ENCODE measurements at regions not wholly inside any gene's neighbourhood (a gene's known extent, or its start where the extent isn't known, plus 50 kb on each side); places are given as distances from the start of the nearest gene placed in this dataset.
A peak's percentile ranks its signal among the peaks of the same experiment; 100 is the strongest.
"Not testable (repeated sequence)": the region's sequence is repeated elsewhere in the genome, so short reads cannot be mapped to it uniquely, and the experiment has no call there.

DNA sequence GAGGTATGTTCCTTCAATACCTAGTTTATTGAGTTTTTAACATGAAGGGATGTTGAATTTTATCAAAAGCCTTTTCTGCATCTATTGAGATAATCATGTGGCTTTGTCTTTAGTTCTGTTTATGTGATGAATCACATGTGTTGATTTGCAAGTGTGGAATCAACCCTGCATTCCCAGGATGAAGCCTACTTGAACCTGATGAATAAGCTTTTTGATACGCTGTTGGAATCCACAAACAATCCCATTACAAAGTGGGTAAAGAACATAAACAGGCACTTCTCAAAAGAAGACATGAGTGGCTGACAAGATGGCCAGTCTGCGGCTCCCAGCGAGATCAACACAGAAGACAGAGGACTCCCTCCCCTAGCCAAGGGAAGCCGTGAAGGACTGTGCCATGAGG, 156.0 kb downstream of the SPATA18 start:
- H3K23ac ChIP-seq (ENCODE audit: low read length in 2 of 2); DNase-seq; H4K8ac ChIP-seq (ENCODE audit: low read length); H3K9ac ChIP-seq (ENCODE audit: low read length); H2AK5ac ChIP-seq (ENCODE audit: low read length, severe bottlenecking); H2BK12ac ChIP-seq (ENCODE audit: low read length in 2 of 2); H3K36me3 ChIP-seq (ENCODE audit: control insufficient read depth in 1 of 2, insufficient read depth in 2 of 2, low read depth in 1 of 2, low read length in 2 of 2); H3K4me2 ChIP-seq (ENCODE audit: low read length, poor library complexity, severe bottlenecking); H3K79me1 ChIP-seq (replicated peaks; ENCODE audit: low read length, poor library complexity, severe bottlenecking); H3K4me1 ChIP-seq (ENCODE audit: control insufficient read depth, insufficient read depth, low read depth, low read length); H2BK5ac ChIP-seq (ENCODE audit: low read depth, low read length, poor library complexity, severe bottlenecking); H3K14ac ChIP-seq (ENCODE audit: low read length in 2 of 2); H3K9me3 ChIP-seq (ENCODE audit: control insufficient read depth, low read length); H2BK120ac ChIP-seq (ENCODE audit: low read depth, low read length); H4K91ac ChIP-seq (ENCODE audit: low read length); H3K4me3 ChIP-seq (ENCODE audit: insufficient read depth in 1 of 2, low read depth in 1 of 2, low read length in 2 of 2); H3K27ac ChIP-seq (ENCODE audit: low read length, poor library complexity, severe bottlenecking); H2AFZ ChIP-seq (ENCODE audit: low read depth, low read length); H3K4ac ChIP-seq (ENCODE audit: low read depth in 1 of 2, low read length in 2 of 2); H3K18ac ChIP-seq (ENCODE audit: low read depth in 1 of 2, low read length in 2 of 2); H2BK15ac ChIP-seq (ENCODE audit: low read depth, poor library complexity, severe bottlenecking); H3K27me3 ChIP-seq (ENCODE audit: control insufficient read depth in 1 of 2, insufficient read depth in 1 of 2, low read length in 2 of 2): not testable (repeated sequence)
- 84% methylated on average over 4 of the region's 4 CpGs for WGBS

DNA sequence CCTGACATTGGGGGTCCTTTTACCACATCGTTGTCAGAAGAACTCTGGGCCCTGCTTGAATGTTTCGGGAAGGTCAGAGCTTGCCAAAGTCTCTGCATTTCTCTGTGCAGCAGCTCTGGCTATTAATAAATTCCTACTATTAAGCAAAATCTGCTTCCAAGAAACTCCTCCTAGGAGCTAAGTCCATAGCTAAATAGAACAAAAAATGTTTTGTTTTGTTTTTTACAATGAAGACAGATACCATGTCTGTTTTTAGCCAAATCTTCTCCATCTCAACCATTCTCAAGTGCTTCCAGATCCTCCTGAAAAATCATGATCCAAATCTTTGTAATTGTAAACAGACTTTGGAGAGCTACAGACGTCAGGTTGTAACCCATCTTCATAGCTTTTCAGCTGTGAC, 161.6 kb downstream of the SPATA18 start:
- H3K27me3 ChIP-seq (ENCODE audit: control insufficient read depth in 1 of 2, insufficient read depth in 1 of 2, low read length in 2 of 2) = no peaks in the 10 kb centered on the region
- H4K91ac ChIP-seq (ENCODE audit: low read length) = no peak overlapping the region
- no peaks in the 10 kb centered on the region for H3K4me1 ChIP-seq (ENCODE audit: control insufficient read depth, insufficient read depth, low read depth, low read length)
- no peak overlapping the region for H4K8ac ChIP-seq (ENCODE audit: low read length)
- no peak overlapping the region for H2BK12ac ChIP-seq (ENCODE audit: low read length in 2 of 2)
- DNase-seq = no peak
- H3K27ac ChIP-seq (ENCODE audit: low read length, poor library complexity, severe bottlenecking) = no peak overlapping the region
- no peaks in the 10 kb centered on the region for H3K79me1 ChIP-seq (replicated peaks; ENCODE audit: low read length, poor library complexity, severe bottlenecking)
- H3K4me3 ChIP-seq (ENCODE audit: insufficient read depth in 1 of 2, low read depth in 1 of 2, low read length in 2 of 2) = no peak overlapping the region
- H2AK5ac ChIP-seq (ENCODE audit: low read length, severe bottlenecking) = no peak overlapping the region
- H2AFZ ChIP-seq (ENCODE audit: low read depth, low read length) = no peak overlapping the region
- no peak overlapping the region for H3K9ac ChIP-seq (ENCODE audit: low read length)
- H3K36me3 ChIP-seq (ENCODE audit: control insufficient read depth in 1 of 2, insufficient read depth in 2 of 2, low read depth in 1 of 2, low read length in 2 of 2) = no peaks in the 10 kb centered on the region
- H2BK5ac ChIP-seq (ENCODE audit: low read depth, low read length, poor library complexity, severe bottlenecking) = no peak overlapping the region
- no peak overlapping the region for H3K18ac ChIP-seq (ENCODE audit: low read depth in 1 of 2, low read length in 2 of 2)
- H3K9me3 ChIP-seq (ENCODE audit: control insufficient read depth, low read length) = no peaks in the 10 kb centered on the region
- WGBS = 84% methylated on average over 2 of the region's 3 CpGs
- no peak overlapping the region for H3K23ac ChIP-seq (ENCODE audit: low read length in 2 of 2)
- H2BK15ac ChIP-seq (ENCODE audit: low read depth, poor library complexity, severe bottlenecking) = no peak overlapping the region
- no peak overlapping the region for H2BK120ac ChIP-seq (ENCODE audit: low read depth, low read length)
- no peak overlapping the region for H3K14ac ChIP-seq (ENCODE audit: low read length in 2 of 2)
- H3K4ac ChIP-seq (ENCODE audit: low read depth in 1 of 2, low read length in 2 of 2) = no peak overlapping the region
- no peak overlapping the region for H3K4me2 ChIP-seq (ENCODE audit: low read length, poor library complexity, severe bottlenecking)

DNA sequence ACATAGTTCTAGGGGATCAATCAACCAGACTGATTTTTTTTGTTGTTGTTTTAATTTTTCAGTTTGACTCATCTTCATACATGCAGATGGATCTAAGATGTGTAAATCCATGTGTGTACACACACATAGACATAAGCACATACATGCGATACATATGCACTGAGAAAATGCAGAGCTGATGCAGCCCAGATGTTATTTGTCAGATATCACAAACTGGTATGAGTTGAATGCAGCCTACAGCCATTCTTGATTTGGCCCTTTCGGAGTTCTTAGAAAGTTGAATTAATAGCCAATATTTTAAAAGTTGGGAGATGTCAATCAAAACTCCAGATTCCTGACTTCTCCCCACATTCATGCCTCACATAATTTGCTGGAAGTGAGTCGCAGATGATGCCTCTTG, 180.4 kb downstream of the SPATA18 start:
- Histone ChIP-seq H4K91ac (ENCODE audit: low read length) (no peak overlapping the region), H2BK5ac (ENCODE audit: low read depth, low read length, poor library complexity, severe bottlenecking) (no peak overlapping the region), H3K23ac (ENCODE audit: low read length in 2 of 2) (no peak overlapping the region), H2BK12ac (ENCODE audit: low read length in 2 of 2) (no peak overlapping the region), H3K79me1 (replicated peaks; ENCODE audit: low read length, poor library complexity, severe bottlenecking) (no peaks in the 10 kb centered on the region), H3K4me3 (ENCODE audit: insufficient read depth in 1 of 2, low read depth in 1 of 2, low read length in 2 of 2) (no peak overlapping the region), H3K4ac (ENCODE audit: low read depth in 1 of 2, low read length in 2 of 2) (no peak overlapping the region), H3K4me1 (ENCODE audit: control insufficient read depth, insufficient read depth, low read depth, low read length) (no peaks in the 10 kb centered on the region), H3K18ac (ENCODE audit: low read depth in 1 of 2, low read length in 2 of 2) (no peak overlapping the region), H3K4me2 (ENCODE audit: low read length, poor library complexity, severe bottlenecking) (no peak overlapping the region), H3K27me3 (ENCODE audit: control insufficient read depth in 1 of 2, insufficient read depth in 1 of 2, low read length in 2 of 2) (no peaks in the 10 kb centered on the region), H2AFZ (ENCODE audit: low read depth, low read length) (no peak overlapping the region), H3K36me3 (ENCODE audit: control insufficient read depth in 1 of 2, insufficient read depth in 2 of 2, low read depth in 1 of 2, low read length in 2 of 2) (no peaks in the 10 kb centered on the region), H3K27ac (ENCODE audit: low read length, poor library complexity, severe bottlenecking) (no peak overlapping the region), H2AK5ac (ENCODE audit: low read length, severe bottlenecking) (no peak overlapping the region), H3K9ac (ENCODE audit: low read length) (no peak overlapping the region), H3K14ac (ENCODE audit: low read length in 2 of 2) (no peak overlapping the region), H3K9me3 (ENCODE audit: control insufficient read depth, low read length) (no peaks in the 10 kb centered on the region), H2BK120ac (ENCODE audit: low read depth, low read length) (no peak overlapping the region), H2BK15ac (ENCODE audit: low read depth, poor library complexity, severe bottlenecking) (no peak overlapping the region), H4K8ac (ENCODE audit: low read length) (no peak overlapping the region)
- 50% methylated on average over 2 of the region's 3 CpGs for WGBS
- DNase-seq = no peak

DNA sequence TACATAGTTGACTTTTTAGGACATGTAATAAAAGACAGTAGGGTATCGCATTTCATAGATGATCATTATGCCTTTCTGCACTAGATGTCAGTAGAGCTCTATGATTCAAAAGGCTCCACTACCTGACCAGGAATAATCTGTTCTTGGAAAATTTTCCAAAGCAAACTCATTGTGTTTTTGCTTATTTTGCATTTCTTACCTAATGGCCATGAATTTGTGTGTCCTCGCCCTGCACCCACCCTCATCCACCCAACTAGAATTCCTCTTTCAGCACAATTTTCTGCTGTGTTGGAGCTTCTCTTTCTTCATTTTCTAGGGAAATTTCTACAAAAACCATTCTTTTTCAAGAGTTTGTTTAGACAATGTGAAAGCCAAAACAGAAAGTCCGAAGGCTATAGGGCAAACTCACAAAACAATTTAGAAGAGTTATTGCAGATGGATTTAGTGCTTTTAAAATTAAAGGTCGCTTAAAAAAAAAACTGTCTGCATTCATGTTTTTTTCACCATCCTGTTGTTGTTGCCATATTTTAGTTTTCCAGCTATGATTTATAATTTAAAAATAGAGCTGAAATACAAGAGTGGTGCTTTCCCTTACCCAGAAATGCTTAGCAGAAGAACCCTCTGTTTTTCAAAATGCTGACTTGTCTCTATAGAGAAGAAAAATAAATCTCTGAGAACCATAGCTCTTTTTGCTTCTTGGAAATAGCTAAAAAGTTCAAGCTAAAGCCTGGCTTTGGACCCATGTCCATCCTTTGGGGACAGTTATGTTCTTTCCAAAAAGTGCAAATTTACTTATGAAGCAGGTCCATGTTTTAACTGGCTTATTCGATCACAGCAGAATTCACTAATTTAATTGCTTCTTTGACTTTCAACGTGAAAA, 183.7 kb downstream of the SPATA18 start:
- no peak overlapping the region for H3K4ac ChIP-seq (ENCODE audit: low read depth in 1 of 2, low read length in 2 of 2)
- no peaks in the 10 kb centered on the region for H3K27me3 ChIP-seq (ENCODE audit: control insufficient read depth in 1 of 2, insufficient read depth in 1 of 2, low read length in 2 of 2)
- peak overlapping the region in 1 of 2 experiments; percentile 44 for H3K4me3 ChIP-seq (ENCODE audit: insufficient read depth in 1 of 2, low read depth in 1 of 2, low read length in 2 of 2)
- H3K36me3 ChIP-seq (ENCODE audit: control insufficient read depth in 1 of 2, insufficient read depth in 2 of 2, low read depth in 1 of 2, low read length in 2 of 2) = no peaks in the 10 kb centered on the region
- 42% methylated on average over 2 of the region's 6 CpGs for WGBS
- H4K91ac ChIP-seq (ENCODE audit: low read length) = no peak overlapping the region
- no peak overlapping the region for H2AK5ac ChIP-seq (ENCODE audit: low read length, severe bottlenecking)
- H3K4me2 ChIP-seq (ENCODE audit: low read length, poor library complexity, severe bottlenecking) = no peak overlapping the region
- H2BK12ac ChIP-seq (ENCODE audit: low read length in 2 of 2) = no peak overlapping the region
- peak; percentile 61 for DNase-seq
- no peaks in the 10 kb centered on the region for H3K9me3 ChIP-seq (ENCODE audit: control insufficient read depth, low read length)
- no peak overlapping the region for H2BK5ac ChIP-seq (ENCODE audit: low read depth, low read length, poor library complexity, severe bottlenecking)
- no peak overlapping the region for H2BK15ac ChIP-seq (ENCODE audit: low read depth, poor library complexity, severe bottlenecking)
- H3K23ac ChIP-seq (ENCODE audit: low read length in 2 of 2) = no peak overlapping the region
- H3K79me1 ChIP-seq (replicated peaks; ENCODE audit: low read length, poor library complexity, severe bottlenecking) = no peaks in the 10 kb centered on the region
- H4K8ac ChIP-seq (ENCODE audit: low read length) = no peak overlapping the region
- no peak overlapping the region for H2AFZ ChIP-seq (ENCODE audit: low read depth, low read length)
- peak overlapping the region; percentile 70 for H3K9ac ChIP-seq (ENCODE audit: low read length)
- H3K27ac ChIP-seq (ENCODE audit: low read length, poor library complexity, severe bottlenecking) = no peak overlapping the region
- H3K18ac ChIP-seq (ENCODE audit: low read depth in 1 of 2, low read length in 2 of 2) = no peak overlapping the region
- H3K14ac ChIP-seq (ENCODE audit: low read length in 2 of 2) = no peak overlapping the region
- no peak overlapping the region for H2BK120ac ChIP-seq (ENCODE audit: low read depth, low read length)
- H3K4me1 ChIP-seq (ENCODE audit: control insufficient read depth, insufficient read depth, low read depth, low read length) = no peaks in the 10 kb centered on the region

Measured in mesenchymal stem cell (in vitro differentiated cells and primary cell).